GM23248 (cell line): ENCODE measurements at regions not wholly inside any gene's neighbourhood (a gene's known extent, or its start where the extent isn't known, plus 50 kb on each side); places are given as distances from the start of the nearest gene placed in this dataset.

Experiments
- DNase-seq: peaks from one replicate; pipeline ENCODE4 v3.0.0-alpha.2; 2015
- H2AFZ ChIP-seq: fragments of 200-600 bp; sonication (generic); 2 replicates; pipeline ENCODE4 v1.6.1; 2016; ENCODE audit warnings: antibody characterized with exemption
- H3F3A ChIP-seq: fragments of 200-600 bp; sonication (generic); 2 replicates; pipeline ENCODE4 v1.6.1; 2016; ENCODE audit warnings: mild to moderate bottlenecking, antibody characterized with exemption, mixed run types; ENCODE audit not compliant: insufficient read depth
- H3K27ac ChIP-seq: fragments of 200-600 bp; sonication (generic); 2 replicates; pipeline ENCODE4 v1.5.1; 2016; ENCODE audit warnings: mild to moderate bottlenecking
- H3K27me3 ChIP-seq: fragments of 200-600 bp; sonication (generic); replicated peaks from 2 replicates; pipeline ENCODE4 v1.6.1; 2016; ENCODE audit warnings: mild to moderate bottlenecking; ENCODE audit not compliant: insufficient read depth
- H3K36me3 ChIP-seq: fragments of 200-600 bp; sonication (generic); 2 replicates; pipeline ENCODE4 v1.6.1; 2016; ENCODE audit warnings: low read depth, mild to moderate bottlenecking
- H3K4me1 ChIP-seq: fragments of 200-600 bp; sonication (generic); 2 replicates; pipeline ENCODE4 v1.6.1; 2016; ENCODE audit warnings: mild to moderate bottlenecking; ENCODE audit not compliant: insufficient read depth
- H3K4me2 ChIP-seq: fragments of 200-600 bp; sonication (generic); one replicate; pipeline ENCODE4 v1.6.1; 2016; ENCODE audit warnings: mild to moderate bottlenecking; ENCODE audit not compliant: unreplicated experiment
- H3K4me3 ChIP-seq: fragments of 200-600 bp; sonication (generic); 2 replicates; pipeline ENCODE4 v1.5.1; 2016; ENCODE audit warnings: mild to moderate bottlenecking
- H3K79me2 ChIP-seq: fragments of 200-600 bp; sonication (generic); 2 replicates; pipeline ENCODE4 v1.6.1; 2016; ENCODE audit warnings: mild to moderate bottlenecking; ENCODE audit not compliant: insufficient read depth
- H3K9ac ChIP-seq: fragments of 200-600 bp; sonication (generic); 2 replicates; pipeline ENCODE4 v1.6.1; 2016; ENCODE audit warnings: mild to moderate bottlenecking
- H3K9me2 ChIP-seq: fragments of 200-600 bp; sonication (generic); 2 replicates; pipeline ENCODE4 v1.6.1; 2016; ENCODE audit warnings: mixed run types, mild to moderate bottlenecking, moderate library complexity; ENCODE audit not compliant: insufficient read depth
- H3K9me3 ChIP-seq: fragments of 200-600 bp; sonication (generic); one replicate; pipeline ENCODE4 v1.6.1; 2017; ENCODE audit warnings: low read depth
- H4K20me1 ChIP-seq: fragments of 200-600 bp; sonication (generic); 2 replicates; pipeline ENCODE4 v1.6.0; 2016; ENCODE audit not compliant: insufficient read depth
- EZH2 ChIP-seq: fragments of 200-600 bp; sonication (generic); IDR thresholded peaks from 2 replicates; pipeline ENCODE4 v1.6.1; 2018; ENCODE audit warnings: antibody characterized with exemption, mild to moderate bottlenecking; ENCODE audit not compliant: insufficient read depth, poor library complexity, severe bottlenecking
- EZH2phosphoT487 ChIP-seq: fragments of 200-600 bp; sonication (generic); IDR thresholded peaks from 2 replicates; pipeline ENCODE4 v1.6.1; 2018; ENCODE audit warnings: antibody characterized with exemption, moderate library complexity, mild to moderate bottlenecking, low read depth; ENCODE audit not compliant: insufficient read depth
- WGBS, 2 experiments: methylation state at CpG; one replicate each; pipeline ENCODE4 v1.1.6; 2015 to 2017; ENCODE audit warnings: low lambda C conversion rate in 2 of 2, low coverage in 1 of 2; ENCODE audit errors: missing lambda C conversion rate in 2 of 2; 5-methylcytosine and 5-hydroxymethylcytosine counted together
- in situ Hi-C: fragments of 300-500 bp; cut with MboI; formaldehyde crosslinking; loops from 2 replicates; pipeline ENCODE4 v1.15.0; 2020

DNA sequence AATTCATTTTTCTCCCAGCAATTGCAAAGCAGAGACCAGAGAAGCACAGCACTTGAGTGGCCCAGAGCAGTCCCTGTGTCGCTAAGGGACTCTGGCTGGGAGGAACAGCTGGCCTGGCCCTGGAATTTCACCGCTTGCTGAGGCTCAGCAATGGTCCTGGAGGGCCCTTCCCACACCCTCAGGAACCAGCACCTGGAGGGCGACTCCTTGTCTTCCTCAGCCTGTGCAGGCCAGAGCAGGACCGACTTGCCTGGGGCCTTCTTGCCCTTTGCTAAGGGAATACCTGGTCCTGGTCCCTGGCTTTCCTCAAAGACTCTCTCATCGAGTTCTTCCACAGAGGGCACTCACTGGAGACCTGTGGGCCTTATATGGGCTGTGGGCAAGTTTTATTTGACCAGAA, 294.6 kb downstream of the RPLP1 start:
- H3F3A ChIP-seq = no peaks in the 10 kb centered on the region
- no peaks in the 10 kb centered on the region for H3K79me2 ChIP-seq
- in situ Hi-C loops = no loop called here
- TF ChIP-seq EZH2phosphoT487 (no peak), EZH2 (no peak)
- no peaks in the 10 kb centered on the region for H4K20me1 ChIP-seq
- H3K4me3 ChIP-seq = no peak overlapping the region
- H3K27me3 ChIP-seq = peaks cover 37% of the 10 kb centered on the region
- H3K4me1 ChIP-seq = no peaks in the 10 kb centered on the region
- no peak overlapping the region for H3K27ac ChIP-seq
- no peak overlapping the region for H2AFZ ChIP-seq
- H3K9me3 ChIP-seq = no peaks in the 10 kb centered on the region
- WGBS, 2 experiments = 87 to 88% methylated on average over 5 of the region's 5 CpGs
- DNase-seq = no peak
- no peaks in the 10 kb centered on the region for H3K9me2 ChIP-seq
- H3K4me2 ChIP-seq = no peak overlapping the region
- H3K36me3 ChIP-seq = no peaks in the 10 kb centered on the region
- no peak overlapping the region for H3K9ac ChIP-seq

DNA sequence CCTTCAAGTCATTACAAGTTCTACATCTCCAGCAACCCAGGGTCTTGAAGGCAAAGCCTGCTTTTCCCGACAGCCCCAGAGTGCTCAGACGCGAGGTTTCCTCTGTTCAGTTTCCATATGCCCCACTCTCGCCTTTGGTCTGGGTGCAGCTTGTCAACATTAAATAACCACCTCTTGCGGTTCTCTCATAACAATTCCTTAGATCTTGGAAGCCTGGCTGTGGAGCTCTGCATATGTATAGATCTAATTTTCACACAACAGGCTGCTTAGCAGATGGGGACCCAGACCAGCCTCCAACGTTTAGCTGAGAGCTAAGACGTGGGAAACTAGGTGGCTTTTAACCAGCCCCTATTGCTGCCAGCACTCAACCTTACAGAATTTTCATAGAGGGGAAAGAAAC, 295.5 kb downstream of the RPLP1 start:
- no peaks in the 10 kb centered on the region for H3F3A ChIP-seq
- H2AFZ ChIP-seq = no peak overlapping the region
- no peaks in the 10 kb centered on the region for H3K36me3 ChIP-seq
- no peak overlapping the region for H3K9ac ChIP-seq
- H4K20me1 ChIP-seq = no peaks in the 10 kb centered on the region
- H3K27ac ChIP-seq = no peak overlapping the region
- H3K79me2 ChIP-seq = no peaks in the 10 kb centered on the region
- no peak for TF ChIP-seq EZH2
- no peak for TF ChIP-seq EZH2phosphoT487
- WGBS, 2 experiments = 86 to 89% methylated on average over 7 of the region's 7 CpGs
- H3K27me3 ChIP-seq = peaks cover 28% of the 10 kb centered on the region
- no peaks in the 10 kb centered on the region for H3K4me1 ChIP-seq
- H3K4me2 ChIP-seq = no peak overlapping the region
- no peak overlapping the region for H3K4me3 ChIP-seq
- in situ Hi-C loops = no loop called here
- no peaks in the 10 kb centered on the region for H3K9me3 ChIP-seq
- no peak for DNase-seq
- H3K9me2 ChIP-seq = no peaks in the 10 kb centered on the region

DNA sequence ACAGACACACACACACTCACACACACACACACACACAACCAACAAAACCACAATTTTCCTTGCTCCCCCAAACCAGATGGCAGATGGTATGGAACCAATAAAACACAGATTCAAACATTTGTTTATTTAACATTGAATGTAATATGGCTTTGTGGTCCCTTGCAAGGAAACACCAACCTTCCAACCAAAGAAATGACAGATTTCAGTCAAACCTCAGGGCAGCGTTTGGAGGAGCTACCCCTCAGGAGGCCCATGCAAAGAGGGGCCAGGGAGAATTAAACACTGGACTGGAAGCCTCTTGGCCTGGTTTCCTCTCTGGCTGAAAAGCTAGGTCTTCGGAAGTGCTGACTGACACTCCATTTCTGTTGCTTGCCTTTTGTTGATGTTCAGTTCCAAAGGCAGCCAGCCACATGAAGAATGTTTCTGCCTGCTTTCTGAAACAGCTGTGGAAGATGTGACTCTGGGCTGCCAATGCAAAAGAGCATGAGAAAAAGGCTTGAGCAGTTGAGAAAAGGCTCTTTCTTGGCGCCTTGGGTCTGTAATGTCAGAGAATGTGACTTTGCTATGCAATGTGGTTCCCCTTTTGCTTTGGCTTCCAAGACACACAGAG, 296.1 kb downstream of the RPLP1 start:
- in situ Hi-C loops = no loop called here
- Histone ChIP-seq H3K9ac (no peak overlapping the region), H3K36me3 (no peaks in the 10 kb centered on the region), H3K4me1 (no peaks in the 10 kb centered on the region), H3K79me2 (no peaks in the 10 kb centered on the region), H3K4me3 (no peak overlapping the region), H2AFZ (no peak overlapping the region), H4K20me1 (no peaks in the 10 kb centered on the region), H3K27me3 (peaks cover 22% of the 10 kb centered on the region), H3K4me2 (no peak overlapping the region), H3F3A (no peaks in the 10 kb centered on the region), H3K9me3 (no peaks in the 10 kb centered on the region), H3K27ac (no peak overlapping the region), H3K9me2 (no peaks in the 10 kb centered on the region)
- no peak for DNase-seq
- 38 to 44% methylated on average over 3 of the region's 3 CpGs for WGBS, 2 experiments
- TF ChIP-seq EZH2phosphoT487 (no peak), EZH2 (no peak)

DNA sequence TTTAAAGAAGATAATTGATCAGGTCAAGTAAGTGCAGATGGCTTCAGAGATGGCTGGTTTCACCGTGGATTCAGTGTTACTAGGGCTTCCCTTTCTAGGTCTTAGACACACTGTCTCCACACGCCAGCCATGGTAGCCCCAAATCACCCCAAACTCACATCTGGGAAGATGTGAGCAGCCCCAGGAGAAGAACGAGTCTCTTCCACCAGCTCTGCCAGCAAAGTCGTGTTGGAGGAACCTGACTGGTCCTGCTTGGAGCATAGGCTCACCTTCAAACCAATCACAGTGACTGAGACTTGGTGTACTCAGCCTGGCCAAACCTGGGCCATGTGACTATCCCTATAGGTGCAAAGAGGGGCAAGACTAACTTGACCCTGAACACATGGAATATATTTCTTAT, 296.7 kb downstream of the RPLP1 start:
- H3K4me1 ChIP-seq = no peaks in the 10 kb centered on the region
- no peaks in the 10 kb centered on the region for H3F3A ChIP-seq
- H3K9me3 ChIP-seq = no peaks in the 10 kb centered on the region
- no peak overlapping the region for H3K27ac ChIP-seq
- TF ChIP-seq EZH2 = no peak
- no peak for TF ChIP-seq EZH2phosphoT487
- peaks cover 17% of the 10 kb centered on the region for H3K27me3 ChIP-seq
- no peaks in the 10 kb centered on the region for H3K9me2 ChIP-seq
- no peak overlapping the region for H2AFZ ChIP-seq
- H3K79me2 ChIP-seq = no peaks in the 10 kb centered on the region
- H4K20me1 ChIP-seq = no peaks in the 10 kb centered on the region
- H3K4me2 ChIP-seq = no peak overlapping the region
- in situ Hi-C loops = no loop called here
- no peak overlapping the region for H3K4me3 ChIP-seq
- H3K36me3 ChIP-seq = no peaks in the 10 kb centered on the region
- 35 to 45% methylated on average over 4 of the region's 4 CpGs for WGBS, 2 experiments
- DNase-seq = no peak
- no peak overlapping the region for H3K9ac ChIP-seq

DNA sequence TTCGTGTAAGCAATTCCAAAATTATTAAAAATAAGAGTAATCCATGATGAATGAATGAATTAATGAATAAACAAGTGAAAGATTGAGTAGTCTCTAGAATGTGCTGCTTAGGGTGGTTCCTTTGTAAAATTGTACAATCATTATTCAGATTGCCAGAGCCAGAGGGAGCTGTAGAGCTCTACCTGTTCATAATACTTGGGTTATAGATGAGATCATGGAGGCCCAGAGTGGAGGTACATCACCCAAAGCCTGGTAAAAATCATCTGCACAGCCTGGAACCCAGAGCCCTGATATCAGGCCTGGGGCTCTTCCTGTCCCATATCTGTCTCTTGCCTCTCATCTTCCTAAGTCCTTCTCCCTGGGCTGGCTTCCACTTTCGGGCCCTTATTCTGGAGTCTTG, 297.2 kb downstream of the RPLP1 start:
- Histone ChIP-seq H4K20me1 (no peaks in the 10 kb centered on the region), H3K27ac (no peak overlapping the region), H3K4me1 (no peaks in the 10 kb centered on the region), H3F3A (no peaks in the 10 kb centered on the region), H3K9ac (no peak overlapping the region), H3K36me3 (no peaks in the 10 kb centered on the region), H3K4me2 (no peak overlapping the region), H3K9me2 (no peaks in the 10 kb centered on the region), H3K27me3 (peaks cover 15% of the 10 kb centered on the region), H2AFZ (no peak overlapping the region), H3K4me3 (no peak overlapping the region), H3K79me2 (no peaks in the 10 kb centered on the region), H3K9me3 (no peaks in the 10 kb centered on the region)
- TF ChIP-seq EZH2phosphoT487 (no peak), EZH2 (no peak)
- in situ Hi-C loops = no loop called here
- no peak for DNase-seq
- WGBS, 2 experiments = 74 to 78% methylated on average over 2 of the region's 2 CpGs
